Activated CD4-positive, alpha-beta T cell treated with anti-CD3 and anti-CD28 coated beads, Interleukin-2, Interleukin-4, amounts not matched to agents 100 ng/mL and 50 ng/mL, durations not matched to agents 16 hours and 8 hours (primary cell): ENCODE measurements at regions not wholly inside any gene's neighbourhood (a gene's known extent, or its start where the extent isn't known, plus 50 kb on each side); places are given as distances from the start of the nearest gene placed in this dataset.

Experiments used
- DNase-seq: peaks from one replicate; pipeline ENCODE4 v3.0.0-alpha.2; 2020; ENCODE audit warnings: low spot score

GRCh38 chr5:20434786-20435185 is 446.8 kb upstream of the CDH18 start:
- no peak for DNase-seq

DNA sequence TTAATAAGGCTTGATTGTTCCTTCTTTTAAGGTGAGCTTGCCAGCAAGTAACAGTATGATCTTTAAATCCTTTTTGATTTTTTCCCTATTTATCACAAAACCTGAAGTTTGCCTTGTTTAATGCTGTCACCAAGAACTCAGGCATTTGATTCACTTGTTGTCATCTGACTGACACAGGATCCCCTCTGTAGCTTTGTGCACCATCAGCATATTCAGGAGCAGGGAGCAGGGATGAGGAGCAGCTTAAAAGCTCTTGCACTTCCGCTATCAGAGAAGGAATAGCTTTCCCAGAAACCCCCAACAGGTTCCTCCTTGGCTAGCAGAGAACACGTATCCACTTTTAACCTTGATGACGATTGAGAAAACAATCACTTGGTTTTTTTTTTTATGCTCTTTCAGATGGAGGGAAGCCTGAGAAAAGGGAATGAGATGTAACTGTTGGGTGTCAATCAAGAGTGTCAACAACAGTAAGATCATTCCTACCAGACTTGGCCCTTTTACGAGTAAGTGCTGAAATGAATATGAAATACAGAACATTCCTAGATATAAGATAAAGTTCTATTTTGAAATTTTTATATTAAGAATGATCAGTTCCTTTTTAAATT is 433.1 kb upstream of the CDH18 start:
- no peak for DNase-seq
